Colonic mucosa (tissue), 4 donors: ENCODE measurements at regions not wholly inside any gene's neighbourhood (a gene's known extent, or its start where the extent isn't known, plus 50 kb on each side); places are given as distances from the start of the nearest gene placed in this dataset.

ENCODE experiments used
- DNase-seq: peaks from one replicate; pipeline ENCODE4 v3.0.0-alpha.2; 2020
- H3K27ac ChIP-seq: fragments of 200-600 bp; one replicate; pipeline ENCODE4 v1.8.0; 2021
- H3K27me3 ChIP-seq: fragments of 200-600 bp; one replicate; pipeline ENCODE4 v1.8.0; 2021
- H3K36me3 ChIP-seq: fragments of 200-600 bp; one replicate; pipeline ENCODE4 v1.8.0; 2021
- H3K4me1 ChIP-seq: fragments of 200-600 bp; one replicate; pipeline ENCODE4 v1.8.0; 2021; ENCODE audit warnings: mild to moderate bottlenecking
- H3K4me3 ChIP-seq: fragments of 200-600 bp; one replicate; pipeline ENCODE4 v1.8.0; 2021
- H3K9ac ChIP-seq, 2 donors: one replicate each; pipeline ENCODE4 v1.7.0; 2013; ENCODE audit warnings: control low read depth in 2 of 2, low read depth in 2 of 2, low read length in 2 of 2
- H3K9me3 ChIP-seq: fragments of 200-600 bp; one replicate; pipeline ENCODE4 v1.8.0; 2021
- intact Hi-C: fragments of 100-400 bp; cut with DNase I; formaldehyde crosslinking; loops from one replicate; pipeline ENCODE4 v1.14.1; 2022
- TF ChIP-seq, protein P1 (sequence below): fragments of 200-600 bp; IDR thresholded peaks from one replicate; pipeline ENCODE4 v1.8.0; 2022; ENCODE audit warnings: antibody characterized with exemption, mild to moderate bottlenecking
- donor health status: healthy.
- donor health status: DM: no; HTN: no; CAD: no.
- donor health status: DM: no; HTN: no; CAD: no.

- Histone ChIP-seq H3K4me1 (no peaks in the 10 kb centered on the region), H3K4me3 (no peak overlapping the region), H3K9ac (no peak overlapping the region), H3K9me3 (no peaks in the 10 kb centered on the region), H3K27me3 (no peaks in the 10 kb centered on the region), H3K27ac (no peak overlapping the region), H3K36me3 (no peaks in the 10 kb centered on the region)
- TF ChIP-seq, protein P1, sequence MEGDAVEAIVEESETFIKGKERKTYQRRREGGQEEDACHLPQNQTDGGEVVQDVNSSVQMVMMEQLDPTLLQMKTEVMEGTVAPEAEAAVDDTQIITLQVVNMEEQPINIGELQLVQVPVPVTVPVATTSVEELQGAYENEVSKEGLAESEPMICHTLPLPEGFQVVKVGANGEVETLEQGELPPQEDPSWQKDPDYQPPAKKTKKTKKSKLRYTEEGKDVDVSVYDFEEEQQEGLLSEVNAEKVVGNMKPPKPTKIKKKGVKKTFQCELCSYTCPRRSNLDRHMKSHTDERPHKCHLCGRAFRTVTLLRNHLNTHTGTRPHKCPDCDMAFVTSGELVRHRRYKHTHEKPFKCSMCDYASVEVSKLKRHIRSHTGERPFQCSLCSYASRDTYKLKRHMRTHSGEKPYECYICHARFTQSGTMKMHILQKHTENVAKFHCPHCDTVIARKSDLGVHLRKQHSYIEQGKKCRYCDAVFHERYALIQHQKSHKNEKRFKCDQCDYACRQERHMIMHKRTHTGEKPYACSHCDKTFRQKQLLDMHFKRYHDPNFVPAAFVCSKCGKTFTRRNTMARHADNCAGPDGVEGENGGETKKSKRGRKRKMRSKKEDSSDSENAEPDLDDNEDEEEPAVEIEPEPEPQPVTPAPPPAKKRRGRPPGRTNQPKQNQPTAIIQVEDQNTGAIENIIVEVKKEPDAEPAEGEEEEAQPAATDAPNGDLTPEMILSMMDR = no peak
- no peak for DNase-seq
- intact Hi-C loops = no loop called here
Measured at GRCh38 chr7:106589198-106589879, 71.6 kb downstream of the CCDC71L start.

GRCh38 chr7:106588422-106589197, 72.3 kb downstream of the CCDC71L start:
- no peak for DNase-seq
- Histone ChIP-seq H3K4me1 (no peaks in the 10 kb centered on the region), H3K27ac (no peak overlapping the region), H3K9ac (no peak overlapping the region), H3K4me3 (no peak overlapping the region), H3K9me3 (no peaks in the 10 kb centered on the region), H3K36me3 (no peaks in the 10 kb centered on the region), H3K27me3 (no peaks in the 10 kb centered on the region)
- intact Hi-C loops = no loop called here
- TF ChIP-seq, protein P1 = no peak

DNA sequence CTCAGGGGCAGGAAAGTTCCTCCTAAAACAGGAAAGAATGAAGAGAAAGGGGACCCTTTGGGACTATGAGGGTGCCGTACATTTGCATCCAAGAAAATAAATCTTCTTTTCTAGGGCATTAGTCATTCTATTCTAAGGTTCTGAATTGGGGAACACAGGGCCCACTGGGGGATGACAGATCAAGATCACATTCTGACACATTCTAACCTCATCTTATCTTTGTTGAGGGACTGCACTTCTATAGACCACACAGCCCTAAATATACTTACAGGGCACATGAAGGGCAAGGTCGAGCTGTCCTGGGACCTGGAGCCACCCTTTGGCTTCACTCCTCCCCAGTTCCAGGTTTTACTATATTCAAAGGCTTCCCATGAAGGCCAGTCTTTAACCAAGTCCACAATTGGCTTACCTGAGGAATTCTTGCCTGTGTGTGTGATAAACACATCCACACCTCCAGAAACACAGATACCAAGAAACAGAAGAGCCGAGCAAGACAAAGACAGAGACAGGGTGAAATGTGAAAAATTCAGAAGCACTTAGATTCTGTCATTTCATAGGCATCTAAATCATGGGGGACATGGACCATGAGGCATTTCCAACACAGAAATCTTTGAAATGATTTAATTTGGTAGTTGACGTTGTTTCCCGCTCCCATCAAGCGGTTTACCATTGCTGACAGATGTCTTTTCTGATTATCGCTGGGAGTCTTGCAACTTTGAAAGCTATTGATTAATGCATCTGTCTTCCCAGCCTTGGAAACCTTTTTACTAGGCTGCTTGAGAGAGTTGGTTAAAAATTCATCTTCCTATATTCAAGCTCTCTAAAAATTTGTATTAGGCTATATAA, 75.8 kb downstream of the CCDC71L start:
- H3K4me3 ChIP-seq = no peak overlapping the region
- H3K27me3 ChIP-seq = no peaks in the 10 kb centered on the region
- no peaks in the 10 kb centered on the region for H3K4me1 ChIP-seq
- no peak overlapping the region for H3K9ac ChIP-seq
- TF ChIP-seq, protein P1 = no peak
- no peaks in the 10 kb centered on the region for H3K36me3 ChIP-seq
- no peaks in the 10 kb centered on the region for H3K9me3 ChIP-seq
- no peak overlapping the region for H3K27ac ChIP-seq
- intact Hi-C loops = no loop called here
- no peak for DNase-seq

- H3K9ac ChIP-seq = no peak overlapping the region
- intact Hi-C loops = no loop called here
- no peaks in the 10 kb centered on the region for H3K36me3 ChIP-seq
- no peaks in the 10 kb centered on the region for H3K4me1 ChIP-seq
- no peak overlapping the region for H3K27ac ChIP-seq
- TF ChIP-seq, protein P1 = no peak
- no peaks in the 10 kb centered on the region for H3K27me3 ChIP-seq
- H3K9me3 ChIP-seq = no peaks in the 10 kb centered on the region
- no peak for DNase-seq
- no peak overlapping the region for H3K4me3 ChIP-seq
Measured at GRCh38 chr7:106583706-106584690, 77.0 kb downstream of the CCDC71L start.
